ENCODE measurements at regions not wholly inside any gene's neighbourhood (a gene's known extent, or its start where the extent isn't known, plus 50 kb on each side); places are given as distances from the start of the nearest gene placed in this dataset.

DNA sequence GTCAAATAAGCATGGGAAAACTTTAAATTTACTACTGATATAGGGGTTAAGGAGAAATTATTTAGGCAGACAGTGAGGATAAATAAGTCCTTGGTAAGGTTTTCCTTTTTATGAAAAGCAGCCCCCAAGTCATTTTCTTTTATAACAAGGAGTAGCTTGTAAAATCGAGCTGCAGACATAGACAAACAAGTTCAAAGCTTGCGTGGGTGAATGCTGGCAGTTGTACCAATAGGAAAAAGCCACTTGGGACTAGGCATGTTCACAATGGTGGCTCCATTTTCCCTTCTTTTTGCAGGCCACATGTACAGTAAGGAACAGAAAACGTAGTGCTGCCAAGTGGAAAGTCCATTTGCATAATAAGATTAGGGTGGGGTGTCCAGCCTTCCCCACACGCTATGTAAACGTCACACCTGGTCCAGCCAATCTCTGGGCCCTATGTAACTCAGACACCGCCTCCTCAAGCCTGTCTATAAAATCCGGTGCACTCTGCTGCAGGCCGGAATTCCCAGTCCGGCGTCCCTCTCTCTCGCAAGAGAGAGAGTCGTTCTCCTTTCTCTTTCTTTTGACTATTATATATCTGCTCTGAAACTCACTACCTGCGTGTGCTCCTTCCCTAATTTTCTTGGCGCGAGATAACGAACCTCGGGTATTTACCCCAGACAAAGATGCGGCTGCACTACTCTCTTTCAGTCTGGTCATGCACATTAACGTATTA, 217.1 kb upstream of the MAN1A1 start (continued):
- no peak for TF ChIP-seq ELF2 (CRISPR knock-in tag; IDR thresholded peaks at IDR 0.05)
- TF ChIP-seq THAP7 (CRISPR knock-in tag; IDR thresholded peaks at IDR 0.05): no peak
- TF ChIP-seq ZNF146 (CRISPR knock-in tag; IDR thresholded peaks at IDR 0.05; ENCODE audit: unreplicated experiment): no peak
- TF ChIP-seq ZNF764 (CRISPR knock-in tag; IDR thresholded peaks at IDR 0.05; ENCODE audit: low read depth): no peak
- peak; percentile 62 for TF ChIP-seq RBFOX2 (IDR thresholded peaks at IDR 0.05; ENCODE audit: low read depth, low read length)
- no peak for TF ChIP-seq SRSF7 (optimal IDR thresholded peaks at IDR 0.05; ENCODE audit: low read depth, low read length)
- TF ChIP-seq CHD1 (IDR thresholded peaks at IDR 0.05; ENCODE audit: low read length): no peak
- no peak for TF ChIP-seq TEAD2 (tag; IDR thresholded peaks at IDR 0.05)
- no peak for TF ChIP-seq ZKSCAN1 (IDR thresholded peaks at IDR 0.05; ENCODE audit: low read depth, low read length)
- TF ChIP-seq CEBPZ (IDR thresholded peaks at IDR 0.05; ENCODE audit: borderline replicate concordance, low read depth, low read length): no peak
- TF ChIP-seq, protein P1, sequence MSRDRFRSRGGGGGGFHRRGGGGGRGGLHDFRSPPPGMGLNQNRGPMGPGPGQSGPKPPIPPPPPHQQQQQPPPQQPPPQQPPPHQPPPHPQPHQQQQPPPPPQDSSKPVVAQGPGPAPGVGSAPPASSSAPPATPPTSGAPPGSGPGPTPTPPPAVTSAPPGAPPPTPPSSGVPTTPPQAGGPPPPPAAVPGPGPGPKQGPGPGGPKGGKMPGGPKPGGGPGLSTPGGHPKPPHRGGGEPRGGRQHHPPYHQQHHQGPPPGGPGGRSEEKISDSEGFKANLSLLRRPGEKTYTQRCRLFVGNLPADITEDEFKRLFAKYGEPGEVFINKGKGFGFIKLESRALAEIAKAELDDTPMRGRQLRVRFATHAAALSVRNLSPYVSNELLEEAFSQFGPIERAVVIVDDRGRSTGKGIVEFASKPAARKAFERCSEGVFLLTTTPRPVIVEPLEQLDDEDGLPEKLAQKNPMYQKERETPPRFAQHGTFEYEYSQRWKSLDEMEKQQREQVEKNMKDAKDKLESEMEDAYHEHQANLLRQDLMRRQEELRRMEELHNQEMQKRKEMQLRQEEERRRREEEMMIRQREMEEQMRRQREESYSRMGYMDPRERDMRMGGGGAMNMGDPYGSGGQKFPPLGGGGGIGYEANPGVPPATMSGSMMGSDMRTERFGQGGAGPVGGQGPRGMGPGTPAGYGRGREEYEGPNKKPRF (IDR thresholded peaks at IDR 0.05; ENCODE audit: low read depth, low read length): no peak
- no peak for TF ChIP-seq OTX1 (CRISPR knock-in tag; IDR thresholded peaks at IDR 0.05)
- TF ChIP-seq, protein P2, sequence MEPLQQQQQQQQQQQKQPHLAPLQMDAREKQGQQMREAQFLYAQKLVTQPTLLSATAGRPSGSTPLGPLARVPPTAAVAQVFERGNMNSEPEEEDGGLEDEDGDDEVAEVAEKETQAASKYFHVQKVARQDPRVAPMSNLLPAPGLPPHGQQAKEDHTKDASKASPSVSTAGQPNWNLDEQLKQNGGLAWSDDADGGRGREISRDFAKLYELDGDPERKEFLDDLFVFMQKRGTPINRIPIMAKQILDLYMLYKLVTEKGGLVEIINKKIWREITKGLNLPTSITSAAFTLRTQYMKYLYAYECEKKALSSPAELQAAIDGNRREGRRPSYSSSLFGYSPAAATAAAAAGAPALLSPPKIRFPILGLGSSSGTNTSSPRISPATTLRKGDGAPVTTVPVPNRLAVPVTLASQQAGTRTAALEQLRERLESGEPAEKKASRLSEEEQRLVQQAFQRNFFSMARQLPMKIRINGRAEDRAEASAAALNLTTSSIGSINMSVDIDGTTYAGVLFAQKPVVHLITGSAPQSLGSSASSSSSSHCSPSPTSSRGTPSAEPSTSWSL (CRISPR knock-in tag; IDR thresholded peaks at IDR 0.05; ENCODE audit: borderline replicate concordance): no peak
